DMS153 treated with DMSO at 0.1 percent for 48 hours (cell line): ENCODE measurements at regions not wholly inside any gene's neighbourhood (a gene's known extent, or its start where the extent isn't known, plus 50 kb on each side); places are given as distances from the start of the nearest gene placed in this dataset.
A peak's percentile ranks its signal among the peaks of the same experiment; 100 is the strongest.
"Not testable (repeated sequence)": the region's sequence is repeated elsewhere in the genome, so short reads cannot be mapped to it uniquely, and the experiment has no call there.

Experiments used
- DNase-seq: peaks from one replicate; lab custom pipeline; 2025; ENCODE audit not compliant: unreplicated experiment; lab: John Stamatoyannopoulos, UW

DNA sequence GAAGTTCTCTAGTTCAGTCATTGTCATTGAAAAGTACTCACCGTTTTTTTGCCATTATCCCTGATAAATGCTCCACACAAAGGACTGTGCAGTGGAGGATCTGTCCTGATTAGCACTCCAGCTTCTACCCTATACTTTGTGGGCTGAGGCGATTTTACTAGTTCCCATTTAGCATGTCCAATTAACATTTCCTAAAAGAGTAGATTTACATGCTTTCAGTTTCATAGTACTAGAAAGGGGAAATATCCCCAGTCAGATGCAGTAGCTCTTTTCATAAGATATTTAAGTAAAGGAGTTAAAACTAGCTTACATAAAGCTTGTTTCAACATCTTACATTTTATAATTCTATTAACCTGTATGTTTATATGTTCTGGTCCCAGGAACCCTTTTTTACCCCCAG is 144.9 kb upstream of the APOOL start:
- not testable (repeated sequence) for DNase-seq

DNA sequence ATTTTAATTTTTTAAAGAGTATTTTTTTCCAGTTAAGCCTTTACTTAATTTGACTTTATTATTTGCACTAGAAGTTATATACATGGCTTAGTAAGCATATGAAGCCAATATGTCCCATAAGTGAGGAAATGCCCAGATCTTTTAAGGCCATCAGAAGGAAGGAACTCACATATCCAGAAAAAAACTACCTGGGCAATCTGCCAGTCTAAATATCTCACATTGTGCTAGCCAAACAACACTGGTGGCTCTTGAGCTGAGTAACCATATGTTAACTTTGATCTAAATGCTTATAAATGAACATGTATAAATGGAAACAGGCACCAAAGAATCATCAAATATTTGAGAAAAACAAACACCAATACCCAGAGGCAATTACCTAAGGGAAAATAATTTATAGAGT is 138.6 kb upstream of the APOOL start:
- DNase-seq: peak; percentile 1

DNA sequence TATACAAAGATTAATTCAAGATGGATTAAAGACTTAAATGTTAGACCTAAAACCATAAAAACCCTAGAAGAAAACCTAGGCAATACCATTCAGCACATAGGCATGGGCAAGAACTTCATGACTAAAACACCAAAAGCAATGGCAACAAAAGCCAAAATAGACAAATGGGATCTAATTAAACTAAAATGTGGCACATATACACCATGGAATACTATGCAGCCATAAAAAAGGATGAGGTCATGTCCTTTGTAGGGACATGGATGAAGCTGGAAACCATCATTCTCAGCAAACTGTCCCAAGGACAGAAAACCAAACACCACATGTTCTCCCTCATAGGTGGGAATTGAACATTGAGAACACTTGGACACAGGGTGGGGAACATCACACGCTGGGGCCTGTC is 133.4 kb upstream of the APOOL start:
- not testable (repeated sequence) for DNase-seq

DNA sequence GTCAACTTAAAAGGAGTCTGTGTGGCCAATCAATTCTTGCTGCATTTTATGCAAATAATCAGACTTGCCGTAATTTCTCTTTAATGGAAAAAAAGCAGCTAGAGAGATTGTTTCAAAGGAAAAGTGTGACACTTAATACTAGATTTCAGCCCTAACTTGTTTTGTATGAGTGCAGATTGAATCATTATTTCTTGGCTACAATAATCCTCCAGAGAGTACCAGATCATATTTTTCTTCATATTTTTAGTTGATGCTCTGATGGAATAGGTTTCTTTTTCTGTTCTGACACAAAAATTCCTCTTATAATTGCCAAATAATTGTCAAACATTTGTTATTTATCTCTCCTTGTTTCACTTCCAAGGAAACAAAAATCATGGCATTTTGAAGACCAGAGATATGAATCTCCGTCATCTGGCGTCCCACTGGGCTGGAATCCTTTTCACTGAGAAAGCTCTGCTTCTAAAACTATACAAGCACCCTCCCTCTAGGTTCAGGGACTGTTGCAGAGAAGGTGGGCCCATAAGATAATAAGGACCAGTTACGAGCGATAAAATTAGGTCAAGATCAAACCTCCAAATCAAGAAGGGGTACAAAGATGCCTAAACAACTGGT is 131.4 kb upstream of the APOOL start:
- not testable (repeated sequence) for DNase-seq

DNA sequence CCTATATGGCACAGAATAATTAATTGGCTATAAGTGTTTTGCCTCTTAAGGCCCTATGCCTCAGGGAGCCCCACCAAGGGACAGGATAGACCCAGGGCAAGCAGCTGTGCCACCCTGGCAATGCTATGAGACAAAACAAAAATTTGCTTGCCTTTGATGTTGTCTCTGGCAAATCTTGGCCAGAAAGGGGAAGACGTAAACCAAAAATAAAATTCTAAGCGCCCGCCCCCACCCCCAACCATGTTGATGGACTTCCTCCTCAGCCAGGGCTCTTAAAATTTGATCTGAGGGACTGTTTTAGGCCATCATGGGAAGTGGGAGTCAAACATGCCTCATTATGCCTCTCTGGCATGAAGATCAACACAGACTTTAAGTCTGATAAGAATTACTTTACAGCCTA is 130.5 kb upstream of the APOOL start:
- no peak for DNase-seq

DNA sequence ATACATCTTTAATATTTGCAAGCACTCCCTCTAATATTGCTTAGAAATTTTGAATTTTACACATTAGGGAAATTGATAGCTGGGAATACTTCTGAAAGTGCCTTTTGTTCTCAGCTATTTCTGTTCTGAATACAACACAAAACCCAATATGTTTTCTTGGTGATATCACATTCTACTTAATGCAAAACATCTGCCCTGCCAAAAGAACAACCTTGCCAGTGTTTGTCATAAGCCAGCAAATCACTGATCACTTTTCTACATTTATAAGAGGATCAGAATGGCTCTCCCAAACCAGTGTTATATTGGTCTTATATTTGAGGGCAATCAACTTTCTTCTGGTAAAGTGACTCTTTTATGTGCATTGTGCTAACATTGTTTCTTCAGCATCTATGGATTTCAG is 126.8 kb upstream of the APOOL start:
- DNase-seq: no peak

DNA sequence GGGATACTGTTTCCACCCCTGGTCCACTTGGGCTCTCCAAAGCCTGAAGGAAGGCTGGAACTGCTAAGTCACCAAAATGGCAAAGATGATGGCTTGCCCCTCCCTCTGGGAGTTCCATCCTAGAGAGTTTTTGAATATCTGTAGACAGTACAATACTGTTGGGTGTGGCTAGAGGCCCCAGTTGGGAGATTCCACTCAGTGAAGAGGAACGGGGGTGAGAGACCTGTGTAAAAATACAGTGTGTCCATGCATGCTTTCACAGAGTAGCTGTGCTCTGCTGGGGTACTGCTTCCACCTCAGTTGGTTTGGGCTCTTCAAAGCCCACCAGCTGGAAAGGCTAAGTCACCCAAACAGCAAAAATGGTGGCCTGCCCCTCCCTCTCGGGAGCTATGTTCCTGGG is 109.8 kb upstream of the APOOL start:
- no peak for DNase-seq

DNA sequence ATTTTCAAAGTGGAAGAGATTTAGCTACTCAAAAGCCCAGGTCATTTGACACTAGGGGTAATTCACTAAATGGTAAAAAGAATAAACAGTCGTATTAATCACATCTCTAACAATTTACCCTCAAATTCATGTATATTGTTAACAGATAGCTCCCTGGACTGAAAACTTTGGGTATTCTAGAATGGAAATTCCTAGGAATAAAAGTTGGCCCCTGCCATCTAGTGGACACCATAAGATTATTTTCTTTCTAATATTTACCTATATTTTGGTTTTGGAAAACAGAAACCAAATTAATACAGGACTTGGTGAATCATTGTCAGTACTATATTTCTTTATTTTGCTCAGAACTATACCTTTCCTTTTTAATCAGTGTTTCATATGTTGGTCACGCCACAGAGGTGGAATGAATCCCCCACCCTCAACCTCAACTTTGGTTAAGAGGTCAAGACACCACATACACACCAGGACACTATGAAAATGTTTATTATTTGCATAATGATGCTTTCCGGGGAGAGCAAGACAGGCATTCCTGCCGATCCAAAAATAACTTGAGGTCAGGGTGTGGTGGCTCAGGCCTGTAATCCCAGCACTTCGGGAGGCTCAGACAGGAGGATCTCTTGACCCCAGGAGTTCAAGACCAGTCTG is 96.2 kb upstream of the APOOL start:
- DNase-seq: no peak

DNA sequence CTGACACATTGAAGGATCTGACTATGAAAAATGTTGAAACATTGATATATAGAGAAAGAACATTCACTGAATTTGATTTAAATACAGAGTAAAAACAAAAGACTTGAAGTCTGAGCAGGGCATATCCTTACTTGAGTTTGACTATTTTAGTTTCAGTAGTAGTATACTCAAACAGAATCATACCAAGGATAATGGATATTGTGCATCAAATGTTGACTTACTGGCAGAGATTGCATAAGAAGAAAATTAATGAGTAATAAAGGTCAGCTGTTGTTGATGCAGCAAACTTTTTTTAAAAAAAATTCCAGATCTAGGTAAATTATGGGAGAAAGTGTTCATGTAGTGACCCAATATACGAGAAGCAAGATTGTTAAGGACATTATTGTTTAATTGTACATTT is 94.5 kb upstream of the APOOL start:
- DNase-seq: no peak

DNA sequence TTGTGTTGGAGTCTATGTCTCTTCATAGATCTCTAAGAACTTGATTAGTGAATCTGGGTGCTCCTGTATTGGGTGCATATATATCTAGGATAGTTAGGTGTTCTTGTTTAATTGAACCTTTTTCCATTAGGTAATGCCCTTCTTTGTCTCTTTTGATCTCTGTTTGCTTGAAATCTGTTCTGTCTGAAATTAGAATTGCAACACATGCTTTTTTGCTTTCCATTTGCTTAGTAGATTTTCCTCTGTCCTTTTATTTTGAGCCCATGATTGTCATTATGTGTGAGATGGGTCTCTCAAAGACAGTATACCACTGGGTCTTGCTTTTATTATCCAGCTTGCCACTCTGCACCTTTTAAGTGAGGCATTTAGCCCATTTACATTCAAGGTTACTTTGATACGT is 79.1 kb upstream of the APOOL start:
- no peak for DNase-seq

DNA sequence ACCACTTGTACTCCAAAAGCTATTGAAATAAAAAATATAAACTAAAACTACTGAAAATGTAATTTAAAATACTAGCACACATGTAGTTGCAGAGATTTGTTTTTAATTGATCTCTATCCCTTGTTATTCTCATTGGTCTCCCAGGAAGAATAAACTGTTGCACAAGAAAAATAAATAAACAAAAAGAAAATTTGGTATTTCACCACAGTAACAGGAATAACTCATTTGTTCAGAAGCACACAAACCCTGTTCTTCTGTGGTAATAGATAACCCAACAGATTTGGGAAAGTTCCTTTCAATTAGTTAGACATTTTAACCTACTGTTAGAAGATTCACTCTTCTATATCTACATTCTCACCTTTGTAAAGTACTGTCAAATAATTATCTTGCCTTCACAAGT is 70.9 kb upstream of the APOOL start:
- no peak for DNase-seq

DNA sequence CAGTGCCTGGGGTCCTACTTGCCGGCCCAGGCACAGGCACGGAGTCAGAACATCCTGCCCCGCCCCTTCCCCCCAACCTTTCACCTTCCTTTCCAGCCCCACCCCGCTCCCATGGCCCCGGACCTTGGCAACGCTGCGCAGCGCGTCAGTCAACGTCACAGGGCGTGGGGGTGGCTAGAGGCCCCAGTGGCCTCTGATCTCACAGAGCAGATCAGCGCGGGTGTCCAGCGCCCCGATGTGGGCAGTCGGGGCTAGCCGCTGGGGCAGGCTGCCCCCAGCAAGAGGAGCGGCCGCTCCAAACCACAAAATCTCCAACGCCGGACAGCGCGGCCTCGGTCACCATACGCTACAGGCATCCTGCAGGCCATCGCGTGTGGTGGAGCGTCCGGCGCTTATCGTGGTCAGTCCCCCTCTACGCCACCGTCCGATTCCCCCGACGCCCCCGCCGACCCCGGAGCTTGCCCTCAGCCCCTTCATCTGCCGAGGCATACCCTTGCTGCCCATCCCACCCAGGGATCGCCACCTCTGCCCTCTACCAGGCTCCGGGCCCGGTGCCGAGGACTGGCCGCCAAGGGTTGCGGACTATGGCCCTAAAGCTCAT is 69.6 kb upstream of the APOOL start:
- no peak for DNase-seq
